ENCODE measurements at regions not wholly inside any gene's neighbourhood (a gene's known extent, or its start where the extent isn't known, plus 50 kb on each side); places are given as distances from the start of the nearest gene placed in this dataset.

- TF ChIP-seq POLR2AphosphoS5 (IDR thresholded peaks at IDR 0.05) (no peak), TAF1 (IDR thresholded peaks at IDR 0.05; ENCODE audit: low read depth) (no peak), EZH2 (IDR thresholded peaks at IDR 0.05; ENCODE audit: borderline replicate concordance, insufficient read depth, low read length, poor library complexity, severe bottlenecking) (no peak)
These were observed 1941.0 kb upstream of the RAG2 start for GRCh38 chr11:38538866-38539680.
